Transverse colon (tissue), 4 donors: ENCODE measurements at regions not wholly inside any gene's neighbourhood (a gene's known extent, or its start where the extent isn't known, plus 50 kb on each side); places are given as distances from the start of the nearest gene placed in this dataset.

ENCODE experiments used
- DNase-seq: peaks from one replicate; pipeline ENCODE4 v3.0.0-alpha.2; 2019
- H3K27ac ChIP-seq, 4 donors: fragments of 200-600 bp; sonication (generic); 2 replicates each; pipeline ENCODE4 v1.5.1; 2016 to 2018; ENCODE audit warnings: inconsistent platforms in 4 of 4
- H3K27me3 ChIP-seq: fragments of 200-600 bp; sonication (generic); 2 replicates; pipeline ENCODE4 v1.5.1; 2017; ENCODE audit warnings: inconsistent platforms
- H3K36me3 ChIP-seq, 4 donors: fragments of 200-600 bp; sonication (generic); 2 replicates each; pipeline ENCODE4 v1.5.1; 2017 to 2019; ENCODE audit warnings: inconsistent platforms in 4 of 4
- H3K4me1 ChIP-seq, 4 donors: fragments of 200-600 bp; sonication (generic); 2 replicates each; pipeline ENCODE4 v1.5.1; 2017 to 2020; ENCODE audit warnings: inconsistent platforms in 4 of 4
- H3K4me3 ChIP-seq, 4 donors: fragments of 200-600 bp; sonication (generic); 1 replicate in 1 of 4; 2 replicates in 3 of 4; pipeline versions ENCODE4 v1.5.1 to v1.6.1; 2017 to 2019; ENCODE audit warnings: inconsistent platforms in 4 of 4
- H3K9me3 ChIP-seq, 2 donors: fragments of 200-600 bp; sonication (generic); 2 replicates each; pipeline ENCODE4 v1.5.1; 2017 to 2019; ENCODE audit warnings: inconsistent platforms in 2 of 2
- CTCF ChIP-seq, 5 experiments: fragments of 200-600 bp in 3 of 5; fragments of 450-650 bp in 2 of 5; sonication (generic) in 3 of 5; IDR thresholded peaks; 1 replicate in 2 of 5; 2 replicates in 3 of 5; pipeline ENCODE4 v1.5.1; 2016 to 2017; ENCODE audit warnings: antibody characterized with exemption in 5 of 5, inconsistent platforms in 3 of 5, mild to moderate bottlenecking in 2 of 5, moderate library complexity in 1 of 5
- EP300 ChIP-seq: sonication (generic); formaldehyde crosslinking; IDR thresholded peaks from one replicate; pipeline ENCODE4 v1.6.1; 2017; ENCODE audit warnings: antibody characterized with exemption, low read depth
- POLR2A ChIP-seq: fragments of 450-650 bp; IDR thresholded peaks from one replicate; pipeline ENCODE4 v1.6.1; 2016; ENCODE audit warnings: antibody characterized with exemption, mild to moderate bottlenecking, moderate library complexity
- POLR2AphosphoS5 ChIP-seq, 3 donors: sonication (generic); formaldehyde crosslinking; IDR thresholded peaks; one replicate each; pipeline ENCODE4 v1.6.1; 2016; ENCODE audit warnings: antibody characterized with exemption in 3 of 3
- WGBS, 2 donors: methylation state at CpG; one replicate each; pipeline ENCODE4 v1.1.5; 2018; ENCODE audit warnings: low coverage in 1 of 2; 5-methylcytosine and 5-hydroxymethylcytosine counted together
- in situ Hi-C, 4 donors: fragments of 200-750 bp; cut with MboI; loops; one replicate each; pipeline versions ENCODE4 v1.15.0 to v1.15.1; 2017; ENCODE audit warnings: low sequenced_read_pairs in 3 of 4, low pct_ligation_motif_present in 1 of 4, low pct_unique_long_range_greater_than_20kb in 1 of 4
- intact Hi-C: fragments of 100-400 bp; cut with DNase I; formaldehyde crosslinking; loops from one replicate; pipeline ENCODE4 v1.15.1; 2023; ENCODE audit warnings: low total_unique reads

DNA sequence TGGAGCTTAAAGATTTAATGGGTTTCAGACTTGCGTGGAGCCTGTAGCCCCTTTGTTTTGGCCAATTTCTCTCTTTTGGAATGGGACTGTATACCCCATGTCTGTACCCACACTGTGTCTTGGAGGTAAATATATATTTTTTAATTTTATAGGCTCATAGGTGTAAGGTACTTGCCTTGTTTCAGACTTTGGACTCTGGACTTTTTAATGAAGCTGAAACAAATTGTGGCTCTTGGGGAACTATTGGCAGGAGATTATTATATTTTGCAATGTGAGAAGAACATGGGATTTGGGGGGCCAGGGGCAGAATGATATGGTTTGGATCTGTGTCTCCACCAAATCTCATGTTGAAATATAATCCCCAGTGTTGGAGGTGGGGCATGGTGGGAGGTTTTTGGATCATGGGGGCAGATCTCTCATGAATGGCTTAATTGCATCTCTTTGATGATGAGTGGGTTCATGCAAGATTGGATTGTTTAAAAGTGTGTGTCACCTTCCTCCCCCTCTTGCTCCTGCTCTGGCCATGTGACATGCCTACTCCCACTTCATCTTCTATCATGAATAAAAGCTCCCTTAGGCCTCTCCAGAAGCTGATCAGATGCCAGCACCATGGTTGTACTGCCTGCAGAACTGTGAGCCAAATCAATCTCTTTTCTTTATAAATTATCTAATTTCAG lies 74.1 kb upstream of the ARHGAP20 start:
- intact Hi-C loops: no loop called here
- Histone ChIP-seq H3K4me1 (peaks cover 0 to 9% (median 0%) of the 10 kb centered on the region in 4 donors), H3K9me3 (no peaks in the 10 kb centered on the region), H3K4me3 (no peak overlapping the region), H3K27me3 (no peaks in the 10 kb centered on the region), H3K36me3 (no peaks in the 10 kb centered on the region), H3K27ac (no peak overlapping the region)
- TF ChIP-seq EP300 (no peak), POLR2AphosphoS5 (IDR thresholded peaks at IDR 0.05) (no peak), CTCF (IDR thresholded peaks at IDR 0.05) (no peak), POLR2A (no peak)
- 93 to 100% methylated on average over 1 of the region's 1 CpG for WGBS, 2 donors
- no peak for DNase-seq
- in situ Hi-C loops: no loop called here

DNA sequence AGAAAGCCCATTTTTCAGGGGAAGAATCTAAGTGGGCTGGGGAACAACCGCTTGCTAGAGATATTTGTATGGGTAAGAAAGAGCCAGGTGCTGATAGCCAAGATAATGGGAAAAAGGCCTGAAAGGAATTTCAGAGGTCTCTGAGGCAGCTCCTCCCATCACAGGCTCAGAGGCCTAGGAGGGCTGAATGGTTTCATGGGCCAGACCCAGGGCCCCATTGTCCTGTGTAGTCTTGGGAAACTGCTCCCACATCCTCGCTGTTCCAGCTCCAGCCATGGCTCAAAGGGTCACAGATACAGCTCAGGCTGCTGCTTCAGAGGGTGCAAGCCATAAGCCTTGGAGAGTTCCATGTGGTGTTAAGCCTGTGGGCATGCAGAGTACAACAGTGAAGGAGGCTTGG lies 73.2 kb upstream of the ARHGAP20 start:
- in situ Hi-C loops: no loop called here
- H3K27ac ChIP-seq: no peak overlapping the region
- no peak for DNase-seq
- H3K4me1 ChIP-seq: peaks cover 0 to 9% (median 0%) of the 10 kb centered on the region in 4 donors
- WGBS, 2 donors: 75 to 95% methylated on average over 1 to 2 of the region's 2 CpGs
- no peaks in the 10 kb centered on the region for H3K36me3 ChIP-seq
- TF ChIP-seq POLR2A (no peak), POLR2AphosphoS5 (IDR thresholded peaks at IDR 0.05) (no peak), EP300 (no peak), CTCF (IDR thresholded peaks at IDR 0.05) (no peak)
- no peak overlapping the region for H3K4me3 ChIP-seq
- H3K9me3 ChIP-seq: no peaks in the 10 kb centered on the region
- intact Hi-C loops: no loop called here
- H3K27me3 ChIP-seq: no peaks in the 10 kb centered on the region

DNA sequence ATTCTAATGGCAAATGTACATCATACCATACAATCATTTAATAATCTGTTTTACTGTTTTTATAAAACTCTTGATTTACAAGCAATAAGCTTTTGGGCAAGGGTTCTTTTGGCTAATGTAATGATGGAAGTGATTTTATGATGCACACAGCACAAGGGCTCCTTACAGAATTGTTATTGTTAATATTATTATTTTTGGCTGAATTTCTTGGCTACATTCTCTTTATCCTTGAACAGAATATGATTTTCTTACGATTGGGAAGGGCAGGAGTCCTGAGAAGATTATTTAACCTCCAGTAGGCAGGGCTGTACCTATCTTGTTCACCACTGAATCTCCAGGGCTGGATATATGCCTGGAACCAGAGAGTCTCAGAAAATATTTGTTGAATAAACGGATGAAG lies 70.4 kb upstream of the ARHGAP20 start:
- in situ Hi-C loops (no loop called here), intact Hi-C loops (no loop called here)
- H3K36me3 ChIP-seq: no peaks in the 10 kb centered on the region
- peaks cover 0 to 28% (median 2%) of the 10 kb centered on the region in 4 donors for H3K4me1 ChIP-seq
- no peak for TF ChIP-seq CTCF (IDR thresholded peaks at IDR 0.05)
- DNase-seq: no peak
- 22 to 45% methylated on average over 2 of the region's 2 CpGs for WGBS, 2 donors
- H3K4me3 ChIP-seq: no peak overlapping the region
- no peaks in the 10 kb centered on the region for H3K27me3 ChIP-seq
- no peak overlapping the region for H3K27ac ChIP-seq
- H3K9me3 ChIP-seq: peaks cover 0 to 5% of the 10 kb centered on the region in 2 donors

GRCh38 chr11:110779108-110779507 lies 66.9 kb upstream of the ARHGAP20 start:
- WGBS, 2 donors: 85% methylated on average over 3 of the region's 3 CpGs; no CpG with 5 or more reads in 1 of the 2 donors

More at GRCh38 chr11:110779108-110779507, 66.9 kb upstream of the ARHGAP20 start:
- Histone ChIP-seq H3K36me3 (no peaks in the 10 kb centered on the region), H3K27ac (peak overlapping the region; percentile 52 to 67 (median 58)), H3K4me3 (no peak overlapping the region), H3K9me3 (peaks cover 0 to 5% of the 10 kb centered on the region in 2 donors), H3K4me1 (peaks cover 0 to 33% (median 2%) of the 10 kb centered on the region in 4 donors), H3K27me3 (no peaks in the 10 kb centered on the region)
- intact Hi-C loops (no loop called here), in situ Hi-C loops (no loop called here)
- DNase-seq: no peak
- TF ChIP-seq EP300 (no peak), CTCF (IDR thresholded peaks at IDR 0.05) (no peak), POLR2AphosphoS5 (IDR thresholded peaks at IDR 0.05) (no peak), POLR2A (no peak)
